ENCODE measurements at regions not wholly inside any gene's neighbourhood (a gene's known extent, or its start where the extent isn't known, plus 50 kb on each side); places are given as distances from the start of the nearest gene placed in this dataset.

DNA sequence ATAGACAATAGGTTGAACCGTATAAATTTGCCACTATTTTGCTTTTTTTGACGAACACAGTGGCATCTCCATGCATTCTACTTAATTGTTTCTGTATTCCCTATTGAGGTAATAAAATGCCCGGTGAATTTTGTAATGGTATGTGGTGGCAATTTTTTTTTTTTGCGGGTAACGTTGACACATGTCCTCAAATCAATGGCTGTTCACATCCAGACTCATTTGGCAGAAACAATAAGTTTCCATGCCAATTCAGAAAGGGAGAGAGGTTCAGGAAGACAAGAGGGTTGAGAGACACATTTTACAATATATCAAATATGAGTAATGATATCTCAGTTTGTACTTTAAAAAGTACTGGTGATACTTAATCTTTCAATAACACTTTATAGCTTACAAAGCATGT, 463.9 kb downstream of the WDR72 start:
- Histone ChIP-seq H3K36me3 (no peaks in the 10 kb centered on the region), H3K4me3 (no peak overlapping the region), H3K27ac (no peak overlapping the region), H3K27me3 (ENCODE audit: low read depth) (no peaks in the 10 kb centered on the region), H3K4me1 (no peaks in the 10 kb centered on the region), H3K9me3 (no peaks in the 10 kb centered on the region)
- no peak for DNase-seq
- TF ChIP-seq, protein P1, sequence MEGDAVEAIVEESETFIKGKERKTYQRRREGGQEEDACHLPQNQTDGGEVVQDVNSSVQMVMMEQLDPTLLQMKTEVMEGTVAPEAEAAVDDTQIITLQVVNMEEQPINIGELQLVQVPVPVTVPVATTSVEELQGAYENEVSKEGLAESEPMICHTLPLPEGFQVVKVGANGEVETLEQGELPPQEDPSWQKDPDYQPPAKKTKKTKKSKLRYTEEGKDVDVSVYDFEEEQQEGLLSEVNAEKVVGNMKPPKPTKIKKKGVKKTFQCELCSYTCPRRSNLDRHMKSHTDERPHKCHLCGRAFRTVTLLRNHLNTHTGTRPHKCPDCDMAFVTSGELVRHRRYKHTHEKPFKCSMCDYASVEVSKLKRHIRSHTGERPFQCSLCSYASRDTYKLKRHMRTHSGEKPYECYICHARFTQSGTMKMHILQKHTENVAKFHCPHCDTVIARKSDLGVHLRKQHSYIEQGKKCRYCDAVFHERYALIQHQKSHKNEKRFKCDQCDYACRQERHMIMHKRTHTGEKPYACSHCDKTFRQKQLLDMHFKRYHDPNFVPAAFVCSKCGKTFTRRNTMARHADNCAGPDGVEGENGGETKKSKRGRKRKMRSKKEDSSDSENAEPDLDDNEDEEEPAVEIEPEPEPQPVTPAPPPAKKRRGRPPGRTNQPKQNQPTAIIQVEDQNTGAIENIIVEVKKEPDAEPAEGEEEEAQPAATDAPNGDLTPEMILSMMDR (IDR thresholded peaks at IDR 0.05): no peak
- ATAC-seq: no peak
- intact Hi-C loops (cut with DNase I): no loop called here

DNA sequence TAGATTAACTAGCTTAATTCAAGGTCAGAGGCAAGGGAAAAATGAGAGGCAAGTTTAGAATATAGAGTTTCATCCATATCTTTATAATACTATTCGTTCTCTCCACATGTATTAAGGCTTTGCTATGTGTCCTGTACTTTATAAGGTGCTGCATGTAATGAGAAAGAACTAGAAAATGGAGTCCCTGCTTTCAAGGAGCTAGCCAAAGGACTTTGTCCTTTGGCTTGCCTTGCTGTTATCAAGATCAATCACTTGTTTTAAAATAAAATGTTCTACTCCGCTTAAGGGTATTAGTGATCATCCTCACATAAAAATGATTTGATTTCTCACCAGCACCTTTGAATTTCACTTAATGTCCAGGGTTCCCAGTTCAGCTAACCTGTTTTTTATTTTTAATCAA, 470.9 kb downstream of the WDR72 start:
- no peak overlapping the region for H3K27ac ChIP-seq
- H3K27me3 ChIP-seq (ENCODE audit: low read depth): no peaks in the 10 kb centered on the region
- ATAC-seq (no peak), DNase-seq (no peak)
- H3K9me3 ChIP-seq: no peaks in the 10 kb centered on the region
- no peak overlapping the region for H3K4me3 ChIP-seq
- no peaks in the 10 kb centered on the region for H3K4me1 ChIP-seq
- TF ChIP-seq, protein P1 (IDR thresholded peaks at IDR 0.05): no peak
- intact Hi-C loops (cut with DNase I): no loop called here
- no peaks in the 10 kb centered on the region for H3K36me3 ChIP-seq

DNA sequence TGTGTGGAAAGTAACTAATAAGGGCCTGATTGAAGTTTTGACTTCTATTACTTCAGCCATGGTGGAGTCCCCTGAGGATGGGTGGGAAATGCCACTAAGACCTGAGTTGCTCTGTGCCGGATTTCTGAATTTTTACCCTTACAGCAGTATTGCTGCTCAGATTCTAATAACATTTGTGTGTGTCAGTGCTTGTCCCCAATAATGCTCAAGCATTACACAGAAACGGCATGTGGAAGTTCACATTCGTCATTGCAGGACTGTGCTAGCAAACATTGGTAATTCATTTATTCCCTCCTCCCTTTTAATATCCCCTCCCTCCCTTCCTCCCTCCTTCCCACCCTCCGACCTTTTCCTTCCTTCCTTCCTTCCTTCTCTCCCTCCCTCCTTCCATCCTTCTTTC, 484.5 kb upstream of the ONECUT1 start:
- Histone ChIP-seq H3K27ac (no peak overlapping the region), H3K36me3 (no peaks in the 10 kb centered on the region), H3K9me3 (no peaks in the 10 kb centered on the region), H3K27me3 (ENCODE audit: low read depth) (no peaks in the 10 kb centered on the region), H3K4me1 (no peaks in the 10 kb centered on the region), H3K4me3 (no peak overlapping the region)
- intact Hi-C loops (cut with DNase I): no loop called here
- TF ChIP-seq, protein P1 (IDR thresholded peaks at IDR 0.05): no peak
- no peak for ATAC-seq
- DNase-seq: no peak

DNA sequence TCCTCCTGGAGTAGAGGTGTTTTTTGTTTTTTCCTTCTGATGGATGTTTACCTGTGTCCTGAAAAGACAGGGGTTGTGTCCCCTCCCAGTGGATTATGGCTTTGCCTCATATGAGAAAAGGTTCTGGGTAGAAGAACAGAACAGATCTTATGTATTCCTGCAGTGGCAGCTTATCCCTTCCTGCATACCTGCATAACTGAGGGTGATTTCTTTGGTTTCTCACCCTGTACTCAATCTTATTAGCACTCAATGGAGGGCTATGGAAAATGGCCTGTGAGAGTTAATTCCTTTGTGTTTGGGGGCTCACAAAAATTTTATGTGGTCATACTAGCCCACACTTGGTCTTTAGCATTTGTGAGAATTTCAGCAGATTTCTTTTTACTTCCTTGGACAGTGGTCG, 482.0 kb upstream of the ONECUT1 start:
- no peaks in the 10 kb centered on the region for H3K36me3 ChIP-seq
- ATAC-seq: no peak
- DNase-seq: no peak
- no peaks in the 10 kb centered on the region for H3K27me3 ChIP-seq (ENCODE audit: low read depth)
- TF ChIP-seq, protein P1 (IDR thresholded peaks at IDR 0.05): no peak
- H3K4me3 ChIP-seq: no peak overlapping the region
- H3K9me3 ChIP-seq: no peaks in the 10 kb centered on the region
- intact Hi-C loops (cut with DNase I): no loop called here
- H3K27ac ChIP-seq: no peak overlapping the region
- H3K4me1 ChIP-seq: no peaks in the 10 kb centered on the region

DNA sequence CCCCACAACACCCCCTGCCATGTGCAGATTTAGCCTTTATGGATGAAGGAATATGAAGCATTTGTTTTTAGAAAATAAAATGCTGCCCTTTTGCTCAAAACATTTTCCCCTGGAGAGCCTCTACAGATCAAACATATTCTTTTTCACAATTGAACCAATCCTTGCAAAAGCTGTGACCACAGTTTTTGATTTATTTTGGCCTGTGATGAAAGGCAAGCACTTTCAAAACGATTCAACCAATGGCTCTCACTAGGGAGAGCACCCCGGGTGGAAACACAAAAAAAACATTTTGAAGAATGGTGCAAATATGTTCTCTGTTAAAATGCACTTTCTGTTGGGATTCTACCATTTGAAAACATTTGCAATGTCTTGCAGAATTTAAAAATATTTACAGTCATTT, 476.0 kb upstream of the ONECUT1 start:
- DNase-seq (no peak), ATAC-seq (no peak)
- H3K27ac ChIP-seq: no peak overlapping the region
- no peaks in the 10 kb centered on the region for H3K9me3 ChIP-seq
- H3K27me3 ChIP-seq (ENCODE audit: low read depth): no peaks in the 10 kb centered on the region
- H3K36me3 ChIP-seq: no peaks in the 10 kb centered on the region
- no peak overlapping the region for H3K4me3 ChIP-seq
- H3K4me1 ChIP-seq: no peaks in the 10 kb centered on the region
- intact Hi-C loops (cut with DNase I): no loop called here
- TF ChIP-seq, protein P1 (IDR thresholded peaks at IDR 0.05): no peak

DNA sequence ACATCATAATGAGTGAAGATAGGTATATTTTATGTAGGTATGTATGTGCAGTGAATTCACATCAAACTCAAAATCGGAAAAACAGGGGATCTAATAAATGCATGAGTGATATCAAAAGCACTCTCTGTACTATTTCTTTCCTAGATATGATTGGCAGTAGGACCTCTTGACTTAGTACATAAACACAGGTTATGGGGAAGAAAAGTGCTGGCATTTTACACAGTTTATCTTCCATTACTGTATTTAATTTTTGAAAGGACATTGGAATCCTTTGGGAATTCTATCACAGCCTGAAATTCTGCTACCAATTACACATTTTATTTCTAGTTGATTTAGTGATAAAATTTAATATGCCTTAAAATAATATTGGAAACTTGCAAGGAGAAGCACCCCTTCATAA, 470.5 kb upstream of the ONECUT1 start:
- no peaks in the 10 kb centered on the region for H3K4me1 ChIP-seq
- ATAC-seq: no peak

More for the DNA sequence above, 470.5 kb upstream of the ONECUT1 start:
- intact Hi-C loops (cut with DNase I): no loop called here
- TF ChIP-seq, protein P1 (IDR thresholded peaks at IDR 0.05): no peak
- Histone ChIP-seq H3K27me3 (ENCODE audit: low read depth) (no peaks in the 10 kb centered on the region), H3K36me3 (no peaks in the 10 kb centered on the region), H3K9me3 (no peaks in the 10 kb centered on the region), H3K27ac (no peak overlapping the region), H3K4me3 (no peak overlapping the region)
- DNase-seq: no peak

Measured in lower lobe of right lung (tissue), 2 donors.